Stomach smooth muscle (tissue), 2 donors: ENCODE measurements at regions not wholly inside any gene's neighbourhood (a gene's known extent, or its start where the extent isn't known, plus 50 kb on each side); places are given as distances from the start of the nearest gene placed in this dataset.
"Not testable (repeated sequence)": the region's sequence is repeated elsewhere in the genome, so short reads cannot be mapped to it uniquely, and the experiment has no call there.

Experiments
- H3K27ac ChIP-seq: one replicate; pipeline ENCODE4 v1.7.0; 2013; ENCODE audit warnings: mild to moderate bottlenecking, low read length, inconsistent platforms
- H3K27me3 ChIP-seq, 2 donors: one replicate each; pipeline ENCODE4 v1.7.0; 2013; ENCODE audit warnings: low read length in 2 of 2; ENCODE audit not compliant: insufficient read depth in 2 of 2, control insufficient read depth in 1 of 2
- H3K36me3 ChIP-seq, 2 donors: one replicate each; pipeline ENCODE4 v1.7.0; 2013; ENCODE audit warnings: low read length in 2 of 2; ENCODE audit not compliant: control insufficient read depth in 2 of 2, insufficient read depth in 2 of 2
- H3K4me1 ChIP-seq: one replicate; pipeline ENCODE4 v1.7.0; 2013; ENCODE audit warnings: low read length; ENCODE audit not compliant: control insufficient read depth, insufficient read depth
- H3K4me3 ChIP-seq, 2 donors: one replicate each; pipeline ENCODE4 v1.7.0; 2013; ENCODE audit warnings: low read length in 2 of 2
- H3K9ac ChIP-seq, 2 donors: one replicate each; pipeline ENCODE4 v1.7.0; 2013; ENCODE audit warnings: low read length in 2 of 2, mild to moderate bottlenecking in 1 of 2
- H3K9me3 ChIP-seq, 2 donors: one replicate each; pipeline ENCODE4 v1.7.0; 2013; ENCODE audit warnings: low read length in 2 of 2; ENCODE audit not compliant: control insufficient read depth in 2 of 2
- donor health status: healthy.
- donor health status: Pancreatic carcinoma.

DNA sequence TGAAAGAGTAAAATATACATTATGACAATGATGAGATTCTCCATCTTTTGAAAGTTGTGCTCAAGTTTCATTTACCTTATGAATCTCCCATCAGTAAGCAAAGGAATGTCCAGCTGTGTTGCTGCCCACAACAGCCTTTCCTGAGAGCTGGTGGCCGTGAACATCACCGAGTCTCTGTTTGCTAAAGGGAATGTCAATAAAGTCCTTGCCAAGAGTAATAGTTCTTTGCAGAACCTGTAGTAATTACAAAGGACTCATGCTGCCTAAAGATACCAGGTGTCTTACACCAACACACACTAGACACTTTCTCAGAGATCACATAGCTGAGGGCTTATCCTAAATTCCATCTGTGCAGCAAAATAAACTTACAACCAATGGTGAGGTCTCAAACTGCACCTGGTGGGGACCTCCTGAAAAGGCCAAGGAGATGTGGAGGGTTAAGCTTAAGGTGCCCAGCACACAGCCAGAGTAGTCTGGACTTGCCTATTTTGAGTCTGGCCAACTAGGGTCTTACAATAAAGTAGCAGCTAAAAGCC lies 111.1 kb upstream of the DAPK1 start:
- H3K36me3 ChIP-seq, result no peaks in the 10 kb centered on the region
- no peaks in the 10 kb centered on the region for H3K9me3 ChIP-seq
- H3K4me1 ChIP-seq, result peaks cover 5% of the 10 kb centered on the region
- no peak overlapping the region for H3K27ac ChIP-seq
- H3K9ac ChIP-seq, result no peak overlapping the region
- no peaks in the 10 kb centered on the region for H3K27me3 ChIP-seq
- no peak overlapping the region for H3K4me3 ChIP-seq

DNA sequence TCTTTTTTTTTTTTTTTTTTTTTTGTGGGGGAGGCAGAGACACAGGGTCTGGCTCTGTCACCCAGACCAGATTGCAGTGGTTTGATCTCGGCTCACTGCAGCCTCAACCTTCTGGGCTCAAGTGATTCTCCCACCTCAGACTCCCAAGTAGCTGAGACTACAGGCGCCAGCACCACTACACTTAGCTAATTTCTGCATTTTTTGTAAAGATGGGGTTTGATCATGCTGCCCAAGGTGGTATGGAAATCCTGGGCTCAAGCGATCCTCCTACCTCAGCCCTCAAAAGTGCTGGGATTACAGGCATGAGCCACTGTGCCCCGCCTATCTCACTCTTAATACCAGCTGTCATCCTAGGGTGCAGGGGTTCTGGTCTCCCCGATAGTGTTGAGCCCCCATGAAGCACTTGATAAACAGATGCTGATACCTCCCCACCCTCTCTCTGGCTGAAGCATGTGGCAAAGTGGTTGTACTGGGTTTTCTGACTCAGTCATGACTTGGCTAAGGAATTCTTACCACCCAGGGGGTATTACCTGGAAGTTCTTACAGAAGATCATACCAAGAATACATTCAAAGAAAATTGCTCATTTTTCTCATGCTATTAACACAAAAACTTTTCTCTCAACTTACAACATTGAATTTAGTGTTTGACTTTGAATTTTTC lies 110.2 kb upstream of the DAPK1 start:
- H3K9ac ChIP-seq, result no peak overlapping the region
- H3K9me3 ChIP-seq, result no peaks in the 10 kb centered on the region
- no peaks in the 10 kb centered on the region for H3K36me3 ChIP-seq
- no peaks in the 10 kb centered on the region for H3K4me1 ChIP-seq
- no peaks in the 10 kb centered on the region for H3K27me3 ChIP-seq
- no peak overlapping the region for H3K4me3 ChIP-seq
- no peak overlapping the region for H3K27ac ChIP-seq

DNA sequence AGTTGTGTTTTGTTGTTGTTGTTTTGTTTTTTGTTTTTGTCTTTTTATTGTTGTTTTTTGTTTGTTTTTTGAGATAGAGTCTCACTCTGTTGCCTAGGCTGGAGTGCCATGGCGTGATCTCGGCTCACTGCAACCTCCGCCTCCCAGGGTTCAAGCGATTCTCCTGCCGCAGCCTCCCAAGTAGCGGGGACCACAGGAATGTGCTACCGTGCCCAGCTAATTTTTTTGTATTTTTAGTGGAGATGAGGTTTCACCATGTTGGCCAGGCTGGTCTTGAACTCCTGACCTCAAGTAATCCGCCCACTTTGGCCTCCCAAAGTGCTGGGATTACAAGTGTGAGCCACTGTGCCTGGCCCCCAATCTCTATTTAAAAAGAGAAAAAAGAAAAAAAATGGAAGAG lies 109.0 kb upstream of the DAPK1 start:
- H3K9me3 ChIP-seq, H3K27ac ChIP-seq, H3K36me3 ChIP-seq, H3K9ac ChIP-seq, H3K4me3 ChIP-seq, H3K4me1 ChIP-seq, H3K27me3 ChIP-seq: not testable (repeated sequence)

DNA sequence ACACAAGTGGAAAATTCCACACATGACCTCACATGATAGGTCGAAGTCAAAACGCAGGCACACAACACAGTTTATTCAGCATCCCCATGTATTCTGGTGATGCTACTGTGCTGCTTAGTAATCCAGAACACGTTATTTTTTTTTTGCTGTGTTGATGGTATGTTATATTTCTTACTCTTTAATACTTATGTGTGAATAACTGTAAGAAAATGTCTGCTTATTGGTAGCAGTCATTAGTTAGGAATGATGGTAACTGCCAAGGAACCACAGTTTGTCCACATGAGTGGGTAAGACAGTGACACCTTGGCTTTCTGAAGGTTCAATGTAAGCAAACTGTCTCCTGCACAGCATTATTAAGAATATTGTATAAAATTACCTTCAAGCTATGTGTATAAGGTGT lies 107.7 kb upstream of the DAPK1 start:
- Histone ChIP-seq H3K36me3 (no peaks in the 10 kb centered on the region), H3K9me3 (no peaks in the 10 kb centered on the region), H3K4me1 (no peaks in the 10 kb centered on the region), H3K9ac (no peak overlapping the region), H3K27ac (no peak overlapping the region), H3K27me3 (no peaks in the 10 kb centered on the region), H3K4me3 (no peak overlapping the region)

DNA sequence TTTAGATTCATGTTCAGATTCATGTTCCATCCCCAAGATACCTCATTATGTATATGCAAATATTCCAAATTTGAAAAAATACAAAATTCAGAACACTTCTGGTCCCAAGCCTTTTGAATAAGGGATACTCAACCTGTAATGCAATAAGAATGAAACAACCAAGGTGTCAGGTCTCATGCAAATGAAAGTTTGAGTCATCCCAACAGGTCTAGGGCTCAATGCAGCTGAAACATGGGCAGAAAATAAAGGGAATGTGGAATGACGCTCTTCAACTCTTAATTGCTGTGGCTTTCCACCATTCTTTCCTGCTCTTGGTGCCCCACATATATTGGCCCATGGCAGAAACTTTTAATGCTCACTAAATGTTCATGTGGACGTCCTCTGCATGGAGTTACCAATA lies 107.3 kb upstream of the DAPK1 start:
- Histone ChIP-seq H3K9me3 (no peaks in the 10 kb centered on the region), H3K27ac (no peak overlapping the region), H3K4me3 (no peak overlapping the region), H3K27me3 (no peaks in the 10 kb centered on the region), H3K4me1 (no peaks in the 10 kb centered on the region), H3K36me3 (no peaks in the 10 kb centered on the region), H3K9ac (no peak overlapping the region)

DNA sequence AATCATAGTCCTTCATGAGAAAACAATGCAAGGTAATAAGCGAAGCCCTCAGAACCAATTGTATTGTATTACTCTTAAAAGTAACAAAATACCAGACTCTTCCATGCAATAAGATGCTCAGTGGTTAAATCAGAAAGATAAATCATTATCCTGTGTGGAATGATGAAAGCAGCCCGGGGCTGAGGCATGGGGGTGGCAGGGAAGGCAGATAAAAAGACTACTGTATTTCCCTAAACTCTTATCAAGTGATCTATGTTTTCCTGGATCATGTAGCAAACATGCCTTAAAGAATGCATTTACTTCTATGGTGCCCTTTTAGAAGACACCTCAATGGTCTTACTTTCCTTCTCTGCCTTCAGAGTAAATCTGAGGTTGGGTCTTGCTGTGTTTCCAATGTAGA lies 105.6 kb upstream of the DAPK1 start:
- H3K27ac ChIP-seq, result no peak overlapping the region

DNA sequence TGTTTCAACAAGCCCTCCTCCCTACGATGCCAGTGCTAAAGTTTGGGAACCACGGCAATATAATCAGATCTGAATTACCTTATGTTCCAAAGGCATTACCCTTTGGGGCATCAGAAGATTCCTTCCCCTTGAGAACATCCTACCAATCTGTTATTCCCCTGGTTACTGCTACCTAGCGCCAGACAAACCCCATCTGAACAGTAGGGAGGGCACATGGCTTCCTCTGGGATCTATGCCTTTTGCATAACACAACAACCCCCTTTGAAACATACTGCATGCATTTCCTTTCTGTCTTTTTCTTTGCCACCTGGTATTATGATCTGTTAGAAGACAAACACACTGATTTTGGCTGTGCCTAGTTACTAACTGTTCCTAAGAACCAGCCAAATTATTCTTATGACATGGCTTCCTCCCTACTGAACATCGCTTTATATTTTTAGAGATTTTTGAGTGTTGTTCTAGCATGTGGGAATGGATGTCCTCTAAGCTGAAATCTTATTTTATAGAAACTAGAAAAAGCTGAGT lies 103.9 kb upstream of the DAPK1 start:
- Histone ChIP-seq H3K27ac (no peak overlapping the region), H3K27me3 (no peaks in the 10 kb centered on the region), H3K4me1 (no peaks in the 10 kb centered on the region), H3K36me3 (no peaks in the 10 kb centered on the region), H3K9ac (no peak overlapping the region), H3K4me3 (no peak overlapping the region), H3K9me3 (no peaks in the 10 kb centered on the region)

More for the DNA sequence above, 105.6 kb upstream of the DAPK1 start:
- Histone ChIP-seq H3K27me3 (no peaks in the 10 kb centered on the region), H3K9ac (no peak overlapping the region), H3K36me3 (no peaks in the 10 kb centered on the region), H3K4me3 (no peak overlapping the region), H3K4me1 (no peaks in the 10 kb centered on the region), H3K9me3 (no peaks in the 10 kb centered on the region)

DNA sequence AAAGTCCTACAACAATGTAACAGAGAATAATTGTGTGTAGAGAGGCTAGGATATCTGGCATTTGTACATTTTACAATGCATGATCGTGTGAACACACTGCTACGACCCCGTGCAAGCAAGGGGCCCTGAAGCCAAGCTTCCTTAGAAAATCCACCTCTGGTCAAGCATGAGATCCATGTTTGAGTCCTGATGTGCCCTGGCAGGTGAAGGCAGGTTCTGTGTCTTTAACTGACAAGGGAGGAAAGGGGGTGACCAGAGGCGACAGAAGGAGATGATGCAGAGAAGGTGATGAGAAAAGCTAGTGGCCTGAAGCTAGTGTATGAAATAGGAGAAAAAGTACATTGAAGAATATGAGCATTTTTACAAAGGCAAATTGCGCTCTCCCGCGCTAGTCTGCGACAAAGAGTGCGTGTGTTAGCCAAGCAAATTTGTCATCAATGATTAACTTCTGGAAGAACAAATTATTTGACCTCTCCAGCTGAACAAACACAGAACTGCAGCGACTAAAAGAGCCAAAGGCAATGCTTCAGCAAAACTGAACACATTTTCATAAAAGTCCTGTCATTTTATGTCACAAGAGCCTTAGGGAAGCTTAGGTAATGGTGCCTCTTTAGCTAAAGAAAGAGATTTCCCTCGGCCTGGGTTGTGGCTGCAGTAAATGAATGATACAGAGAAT lies 101.7 kb upstream of the DAPK1 start:
- Histone ChIP-seq H3K9ac (no peak overlapping the region), H3K9me3 (no peaks in the 10 kb centered on the region), H3K4me1 (no peaks in the 10 kb centered on the region), H3K27me3 (no peaks in the 10 kb centered on the region), H3K4me3 (no peak overlapping the region), H3K27ac (no peak overlapping the region), H3K36me3 (no peaks in the 10 kb centered on the region)

DNA sequence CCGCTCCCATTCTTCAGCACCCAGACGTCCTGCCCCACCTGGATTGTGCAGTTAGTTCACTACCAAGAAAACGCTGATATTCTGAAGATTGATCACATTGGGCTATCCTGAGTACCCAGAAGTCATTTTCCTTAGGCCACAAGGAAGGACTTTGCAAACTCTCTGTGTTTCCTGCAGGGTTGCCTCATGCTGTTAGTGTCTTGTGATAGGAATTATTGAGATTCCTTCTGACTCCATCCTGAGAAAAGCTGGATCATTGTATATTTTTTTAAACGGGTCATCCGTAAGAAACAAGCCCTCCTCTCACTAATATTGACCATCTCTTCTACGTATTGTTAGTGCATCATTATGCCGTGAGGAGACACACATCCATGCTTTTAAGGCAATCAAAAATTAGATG lies 96.0 kb upstream of the DAPK1 start:
- no peak overlapping the region for H3K9ac ChIP-seq
- no peaks in the 10 kb centered on the region for H3K27me3 ChIP-seq
- H3K4me1 ChIP-seq, result no peaks in the 10 kb centered on the region
- no peak overlapping the region for H3K4me3 ChIP-seq
- H3K27ac ChIP-seq, result no peak overlapping the region
- no peaks in the 10 kb centered on the region for H3K9me3 ChIP-seq
- H3K36me3 ChIP-seq, result no peaks in the 10 kb centered on the region

DNA sequence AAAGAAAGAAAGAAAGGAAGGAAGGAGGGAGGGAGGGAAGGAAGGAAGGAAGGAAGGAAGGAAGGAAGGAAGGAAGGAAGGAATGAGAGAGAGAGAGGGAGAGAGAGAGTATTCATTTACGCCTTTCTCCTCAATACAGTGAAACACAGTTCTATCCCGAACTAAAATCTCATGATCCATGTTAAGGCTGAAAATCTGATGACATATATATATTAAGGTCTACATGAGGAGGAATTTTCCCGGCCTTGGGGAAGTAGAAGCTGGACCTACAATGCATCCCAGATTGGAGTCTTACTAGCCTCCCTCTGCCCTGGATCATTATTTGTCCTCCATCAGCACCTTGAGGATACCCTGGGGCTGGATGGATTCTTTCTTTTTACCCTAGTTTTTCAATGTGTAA lies 95.1 kb upstream of the DAPK1 start:
- no peaks in the 10 kb centered on the region for H3K27me3 ChIP-seq
- no peak overlapping the region for H3K9ac ChIP-seq
- no peaks in the 10 kb centered on the region for H3K4me1 ChIP-seq
- H3K4me3 ChIP-seq, result no peak overlapping the region
- H3K36me3 ChIP-seq, result no peaks in the 10 kb centered on the region
- no peak overlapping the region for H3K27ac ChIP-seq
- H3K9me3 ChIP-seq, result no peaks in the 10 kb centered on the region
